GM13977 (cell line): ENCODE measurements at regions not wholly inside any gene's neighbourhood (a gene's known extent, or its start where the extent isn't known, plus 50 kb on each side); places are given as distances from the start of the nearest gene placed in this dataset.

Source experiments
- DNase-seq: peaks from one replicate; pipeline ENCODE4 v3.0.0; 2012; ENCODE audit warnings: low spot score
- CTCF ChIP-seq: IDR thresholded peaks from 2 replicates; pipeline ENCODE4 v1.5.1; 2012; ENCODE audit warnings: mild to moderate bottlenecking, control low read depth; ENCODE audit not compliant: insufficient read depth; ENCODE audit errors: extremely low read depth, missing control alignments
- in situ Hi-C: fragments of 300-500 bp; cut with MboI; formaldehyde crosslinking; loops from one replicate; pipeline ENCODE4 v1.12.0; 2022; ENCODE audit warnings: low sequenced_read_pairs, low pct_unique_long_range_greater_than_20kb, mixed read lengths, inconsistent platforms; ENCODE audit not compliant: unreplicated experiment

GRCh38 chr13:24041651-24042225 is 118.8 kb upstream of the SPATA13 start:
- no peak for DNase-seq
- no peak for TF ChIP-seq CTCF
- in situ Hi-C loops: loop anchor here (25.0 kb wide), 1 partner anchor 171 kb away; no protein-coding TSS in a partner anchor

- in situ Hi-C loops: loop anchor here (25.0 kb wide), 1 partner anchor 169 kb away; no protein-coding TSS in a partner anchor
- no peak for TF ChIP-seq CTCF
- no peak for DNase-seq
Observed at GRCh38 chr13:24042710-24043440, 117.6 kb upstream of the SPATA13 start.

- no peak for TF ChIP-seq CTCF
- in situ Hi-C loops: loop anchor here (25.0 kb wide), 1 partner anchor 169 kb away; no protein-coding TSS in a partner anchor
- DNase-seq: no peak
Observed at GRCh38 chr13:24043590-24044350, 116.8 kb upstream of the SPATA13 start.

GRCh38 chr13:24045597-24045996 is 114.9 kb upstream of the SPATA13 start:
- DNase-seq: no peak
- in situ Hi-C loops: loop anchor here (25.0 kb wide), 1 partner anchor 167 kb away; no protein-coding TSS in a partner anchor
- no peak for TF ChIP-seq CTCF

GRCh38 chr13:24050292-24050711 is 110.2 kb upstream of the SPATA13 start:
- no peak for TF ChIP-seq CTCF
- no peak for DNase-seq
- in situ Hi-C loops: no loop called here
